Endothelial cell of umbilical vein (primary cell): ENCODE measurements at regions not wholly inside any gene's neighbourhood (a gene's known extent, or its start where the extent isn't known, plus 50 kb on each side); places are given as distances from the start of the nearest gene placed in this dataset.

ENCODE experiments used
- BruUV-seq: library from RNA; stranded (reverse); fragments of 400-500 nt; replicated peaks from 2 replicates; lab custom pipeline; 2021; lab: Mats Ljungman, UMichigan
- CTCF ChIA-PET: fragments of 300-600, 350-600 bp; sonication (Branson Sonifier 250); formaldehyde crosslinking; loops from one replicate; lab custom pipeline; 2021; ENCODE audit warnings: antibody characterized with exemption, inconsistent platforms; lab: Charles Lee
- POLR2A ChIA-PET: fragments of 300-600, 350-600 bp; sonication (Branson Sonifier 250); formaldehyde crosslinking; loops from one replicate; lab custom pipeline; 2021; ENCODE audit warnings: antibody characterized with exemption, inconsistent platforms; lab: Charles Lee
- DNase-seq: peaks from one replicate; pipeline ENCODE4 v3.0.0-alpha.2; 2011; ENCODE audit warnings: low read depth, low spot score
- FAIRE-seq: peaks from 2 replicates; lab custom pipeline; 2011; peaks lifted over from hg19 to GRCh38; lab: Jason Lieb, UNC
- H2AFZ ChIP-seq: 2 replicates; pipeline ENCODE4 v1.6.0; 2012; ENCODE audit warnings: low read depth, low read length, control low read depth, inconsistent platforms
- H3K27ac ChIP-seq: 2 replicates; pipeline ENCODE4 v1.5.1; 2011; ENCODE audit warnings: low read depth, mild to moderate bottlenecking, control low read depth, low read length, moderate library complexity; ENCODE audit not compliant: insufficient read depth
- H3K27me3 ChIP-seq, 2 experiments: 2 replicates each; pipeline versions ENCODE4 v1.6.0 to v1.6.1; 2011; ENCODE audit warnings: low read length in 2 of 2, mixed read lengths in 1 of 2; ENCODE audit not compliant: control insufficient read depth in 2 of 2, insufficient read depth in 2 of 2
- H3K36me3 ChIP-seq, 2 experiments: 2 replicates in 1 of 2; 3 replicates in 1 of 2; pipeline ENCODE4 v1.5.1; 2011; ENCODE audit warnings: low read length in 2 of 2, mild to moderate bottlenecking in 1 of 2, moderate library complexity in 1 of 2; ENCODE audit not compliant: control insufficient read depth in 2 of 2, insufficient read depth in 2 of 2; ENCODE audit errors: extremely low read depth in 1 of 2
- H3K4me1 ChIP-seq: 3 replicates; pipeline ENCODE4 v1.5.1; 2011; ENCODE audit warnings: mild to moderate bottlenecking, low read length; ENCODE audit not compliant: control insufficient read depth, insufficient read depth; ENCODE audit errors: extremely low read depth
- H3K4me2 ChIP-seq: 2 replicates; pipeline ENCODE4 v1.6.1; 2011; ENCODE audit warnings: low read length, control low read depth, mixed read lengths; ENCODE audit not compliant: insufficient read depth
- H3K4me3 ChIP-seq, 3 experiments: fragments of 200-600 bp in 1 of 3; sonication (generic), shearing (Covaris generic) in 1 of 3; replicated peaks in 1 of 3; 2 replicates each; pipeline ENCODE4 v1.5.1; 2011 to 2016; ENCODE audit warnings: control low read depth in 3 of 3, low read length in 3 of 3, mild to moderate bottlenecking in 2 of 3, inconsistent platforms in 1 of 3, low read depth in 1 of 3, moderate library complexity in 1 of 3; ENCODE audit not compliant: insufficient read depth in 1 of 3
- H3K79me2 ChIP-seq: 2 replicates; pipeline ENCODE4 v1.6.0; 2012; ENCODE audit warnings: low read length, inconsistent platforms; ENCODE audit not compliant: control insufficient read depth, insufficient read depth
- H3K9ac ChIP-seq: replicated peaks from 2 replicates; pipeline ENCODE3; 2011; ENCODE audit warnings: low read length, control low read depth; ENCODE audit not compliant: insufficient read depth; ENCODE audit errors: extremely low read depth
- H3K9me1 ChIP-seq: replicated peaks from 3 replicates; pipeline ENCODE4 v1.6.0; 2011; ENCODE audit warnings: mild to moderate bottlenecking, low read length; ENCODE audit not compliant: control insufficient read depth, insufficient read depth; ENCODE audit errors: extremely low read depth
- H3K9me3 ChIP-seq: replicated peaks from 2 replicates; pipeline ENCODE4 v1.5.1; 2012; ENCODE audit warnings: low read length, inconsistent platforms; ENCODE audit not compliant: control insufficient read depth, insufficient read depth
- H4K20me1 ChIP-seq: replicated peaks from 2 replicates; pipeline ENCODE3; 2011; ENCODE audit warnings: mild to moderate bottlenecking, low read length; ENCODE audit not compliant: control insufficient read depth, insufficient read depth; ENCODE audit errors: extremely low read depth
- CTCF ChIP-seq, 2 donors: IDR thresholded peaks; 1 replicate in 1 of 2; 2 replicates in 1 of 2; pipeline ENCODE4 v1.5.1; 2011; ENCODE audit warnings: low read length in 2 of 2, mild to moderate bottlenecking in 2 of 2, moderate library complexity in 2 of 2, control low read depth in 1 of 2, inconsistent platforms in 1 of 2, low read depth in 1 of 2; ENCODE audit not compliant: insufficient read depth in 1 of 2; ENCODE audit errors: extremely low read depth in 1 of 2
- EZH2 ChIP-seq: IDR thresholded peaks from 2 replicates; pipeline ENCODE4 v1.6.1; 2012; ENCODE audit warnings: borderline replicate concordance, low read depth, mild to moderate bottlenecking, moderate library complexity, low read length, inconsistent platforms; ENCODE audit not compliant: severe bottlenecking
- FOS ChIP-seq: IDR thresholded peaks from 2 replicates; pipeline ENCODE4 v1.6.1; 2011; ENCODE audit warnings: mild to moderate bottlenecking, low read length, moderate library complexity, borderline replicate concordance; ENCODE audit not compliant: insufficient read depth
- GATA2 ChIP-seq: IDR thresholded peaks from 2 replicates; pipeline ENCODE4 v1.7.0; 2011; ENCODE audit warnings: low read depth, mild to moderate bottlenecking, moderate library complexity, mixed read lengths, low read length; ENCODE audit not compliant: insufficient read length, insufficient read depth
- JUN ChIP-seq: IDR thresholded peaks from 2 replicates; pipeline ENCODE4 v1.6.1; 2011; ENCODE audit warnings: borderline replicate concordance, low read depth; ENCODE audit not compliant: insufficient read length, insufficient read depth
- MYC ChIP-seq: IDR thresholded peaks from one replicate; pipeline ENCODE4 v1.6.1; 2011; ENCODE audit warnings: mild to moderate bottlenecking, low read depth, low read length
- POLR2A ChIP-seq: IDR thresholded peaks from 2 replicates; pipeline ENCODE4 v1.6.1; 2012; ENCODE audit warnings: low read depth, mild to moderate bottlenecking, control low read depth, low read length
- POLR2AphosphoS5 ChIP-seq: IDR thresholded peaks from 2 replicates; pipeline ENCODE4 v1.6.1; 2012; ENCODE audit warnings: low read depth, mild to moderate bottlenecking, control low read depth, low read length, moderate library complexity; ENCODE audit not compliant: insufficient read depth
- dilution Hi-C: fragments of 300-500 bp; cut with MboI; formaldehyde crosslinking; loops from one replicate; pipeline ENCODE4 v1.15.0; 2019; ENCODE audit warnings: low sequenced_read_pairs; ENCODE audit not compliant: extremely low pct_ligation_motif_present
- intact Hi-C: fragments of 100-400 bp; cut with micrococcal nuclease; formaldehyde crosslinking; loops from one replicate; pipeline ENCODE4 v1.10.0; 2022
- TF ChIP-seq, protein P1 (sequence below): IDR thresholded peaks from 2 replicates; pipeline ENCODE4 v1.6.1; 2011; ENCODE audit not compliant: insufficient read depth, insufficient read length

GRCh38 chr5:175254155-175254554 lies 189.8 kb downstream of the DRD1 start:
- Histone ChIP-seq H3K4me3 (no peak overlapping the region), H2AFZ (no peak overlapping the region), H3K9ac (no peak overlapping the region), H4K20me1 (no peaks in the 10 kb centered on the region), H3K4me1 (no peaks in the 10 kb centered on the region), H3K9me1 (no peaks in the 10 kb centered on the region), H3K27me3 (no peaks in the 10 kb centered on the region), H3K79me2 (no peaks in the 10 kb centered on the region), H3K9me3 (peaks cover under 1% of the 10 kb centered on the region), H3K4me2 (no peak overlapping the region), H3K27ac (no peak overlapping the region), H3K36me3 (no peaks in the 10 kb centered on the region)
- intact Hi-C loops (no loop called here), dilution Hi-C loops (no loop called here)
- ChIA-PET CTCF (no interaction called here), POLR2A (no interaction called here)
- TF ChIP-seq POLR2A (no peak), CTCF (IDR thresholded peaks at IDR 0.05; ENCODE audit: extremely low read depth in 1 of 2, insufficient read depth in 1 of 2, low read depth in 1 of 2, low read length in 2 of 2) (no peak), GATA2 (no peak), FOS (no peak), MYC (no peak), EZH2 (no peak), JUN (no peak), POLR2AphosphoS5 (no peak)
- TF ChIP-seq, protein P1, sequence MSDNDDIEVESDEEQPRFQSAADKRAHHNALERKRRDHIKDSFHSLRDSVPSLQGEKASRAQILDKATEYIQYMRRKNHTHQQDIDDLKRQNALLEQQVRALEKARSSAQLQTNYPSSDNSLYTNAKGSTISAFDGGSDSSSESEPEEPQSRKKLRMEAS = no peak
- FAIRE-seq (no peak), DNase-seq (no peak)
- BruUV-seq = no TSS peak
